Loucy (cell line): ENCODE measurements at regions not wholly inside any gene's neighbourhood (a gene's known extent, or its start where the extent isn't known, plus 50 kb on each side); places are given as distances from the start of the nearest gene placed in this dataset.

ENCODE experiments used
- EZH2phosphoT487 ChIP-seq: fragments of 200-600 bp; IDR thresholded peaks from 2 replicates; pipeline ENCODE4 v1.6.1; 2018; ENCODE audit warnings: antibody characterized with exemption, mild to moderate bottlenecking, moderate library complexity, borderline replicate concordance
- TF ChIP-seq, protein P1 (sequence below): fragments of 200-600 bp; sonication (generic); conservative IDR thresholded peaks from 2 replicates; pipeline ENCODE4 v1.5.1; 2014; ENCODE audit warnings: mild to moderate bottlenecking, antibody characterized with exemption, low read length

DNA sequence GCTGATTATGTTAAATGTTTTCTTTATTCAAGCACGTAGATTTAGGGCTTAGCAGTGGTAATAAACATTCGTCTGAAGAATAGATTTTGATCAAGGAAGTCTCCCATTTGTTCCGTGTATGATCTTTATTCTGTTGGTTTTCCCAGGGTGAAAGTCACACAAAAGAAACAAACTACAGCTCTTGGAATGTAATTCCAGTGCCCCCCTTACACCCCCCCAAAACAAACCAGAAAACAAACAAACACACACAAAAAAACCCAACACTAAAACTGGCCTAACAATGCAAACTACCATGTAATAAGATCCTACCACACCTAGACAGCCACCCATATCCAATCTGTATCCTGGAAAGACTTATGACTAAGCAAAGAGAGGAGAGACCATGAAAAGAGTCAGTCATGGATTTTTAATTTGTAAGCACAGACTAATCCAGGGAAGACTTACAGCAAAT, 196.2 kb upstream of the ELL2 start:
- TF ChIP-seq, protein P1, sequence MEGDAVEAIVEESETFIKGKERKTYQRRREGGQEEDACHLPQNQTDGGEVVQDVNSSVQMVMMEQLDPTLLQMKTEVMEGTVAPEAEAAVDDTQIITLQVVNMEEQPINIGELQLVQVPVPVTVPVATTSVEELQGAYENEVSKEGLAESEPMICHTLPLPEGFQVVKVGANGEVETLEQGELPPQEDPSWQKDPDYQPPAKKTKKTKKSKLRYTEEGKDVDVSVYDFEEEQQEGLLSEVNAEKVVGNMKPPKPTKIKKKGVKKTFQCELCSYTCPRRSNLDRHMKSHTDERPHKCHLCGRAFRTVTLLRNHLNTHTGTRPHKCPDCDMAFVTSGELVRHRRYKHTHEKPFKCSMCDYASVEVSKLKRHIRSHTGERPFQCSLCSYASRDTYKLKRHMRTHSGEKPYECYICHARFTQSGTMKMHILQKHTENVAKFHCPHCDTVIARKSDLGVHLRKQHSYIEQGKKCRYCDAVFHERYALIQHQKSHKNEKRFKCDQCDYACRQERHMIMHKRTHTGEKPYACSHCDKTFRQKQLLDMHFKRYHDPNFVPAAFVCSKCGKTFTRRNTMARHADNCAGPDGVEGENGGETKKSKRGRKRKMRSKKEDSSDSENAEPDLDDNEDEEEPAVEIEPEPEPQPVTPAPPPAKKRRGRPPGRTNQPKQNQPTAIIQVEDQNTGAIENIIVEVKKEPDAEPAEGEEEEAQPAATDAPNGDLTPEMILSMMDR: no peak
- no peak for TF ChIP-seq EZH2phosphoT487
